SU-DHL-6 (cell line): ENCODE measurements at regions not wholly inside any gene's neighbourhood (a gene's known extent, or its start where the extent isn't known, plus 50 kb on each side); places are given as distances from the start of the nearest gene placed in this dataset.

ENCODE experiments used
- H2AFZ ChIP-seq: fragments of 200-600 bp; sonication (generic); 2 replicates; pipeline ENCODE4 v1.6.1; 2014; ENCODE audit warnings: low read depth, mild to moderate bottlenecking, moderate library complexity, mixed read lengths, antibody characterized with exemption, low read length; ENCODE audit not compliant: severe bottlenecking
- H3F3A ChIP-seq: fragments of 200-600 bp; shearing (Covaris generic); 2 replicates; pipeline ENCODE4 v1.6.0; 2016; ENCODE audit warnings: antibody characterized with exemption, mild to moderate bottlenecking; ENCODE audit not compliant: insufficient read depth
- H3K27ac ChIP-seq: fragments of 200-600 bp; sonication (generic); 2 replicates; pipeline ENCODE4 v1.5.1; 2016; ENCODE audit warnings: low read depth, mild to moderate bottlenecking, low read length, moderate library complexity, mixed read lengths
- H3K27me3 ChIP-seq: fragments of 200-600 bp; sonication (generic), shearing (Covaris generic); 2 replicates; pipeline ENCODE4 v1.6.0; 2014; ENCODE audit warnings: mild to moderate bottlenecking, low read length
- H3K36me3 ChIP-seq: fragments of 200-600 bp; sonication (generic); 2 replicates; pipeline ENCODE4 v1.6.1; 2014; ENCODE audit warnings: mild to moderate bottlenecking, low read length, mixed read lengths
- H3K4me2 ChIP-seq: fragments of 300-600, 200-600 bp; shearing (Covaris generic), sonication (generic); 2 replicates; pipeline ENCODE4 v1.6.0; 2014; ENCODE audit warnings: low read length, low read depth, mild to moderate bottlenecking; ENCODE audit not compliant: poor library complexity, severe bottlenecking
- H3K4me3 ChIP-seq: fragments of 200-600 bp; sonication (generic); 2 replicates; pipeline ENCODE4 v1.5.1; 2014; ENCODE audit warnings: antibody characterized with exemption, low read length, mild to moderate bottlenecking, mixed read lengths; ENCODE audit not compliant: insufficient read depth, poor library complexity, severe bottlenecking
- H3K79me2 ChIP-seq: fragments of 200-600 bp; sonication (generic); 2 replicates; pipeline ENCODE4 v1.6.1; 2014; ENCODE audit warnings: mild to moderate bottlenecking, low read length, moderate library complexity; ENCODE audit not compliant: insufficient read depth
- H3K9ac ChIP-seq: fragments of 200-600 bp; sonication (generic); 2 replicates; pipeline ENCODE4 v1.7.0; 2014; ENCODE audit warnings: mild to moderate bottlenecking, low read length
- H3K9me2 ChIP-seq: fragments of 200-600 bp; sonication (generic); replicated peaks from 2 replicates; pipeline ENCODE4 v1.6.1; 2014; ENCODE audit warnings: low read length; ENCODE audit not compliant: insufficient read depth
- H3K9me3 ChIP-seq: fragments of 200-600 bp; sonication (generic); 2 replicates; pipeline ENCODE4 v1.6.1; 2014; ENCODE audit warnings: low read length, mixed read lengths; ENCODE audit not compliant: insufficient read depth
- H4K20me1 ChIP-seq: fragments of 200-600 bp; sonication (generic); 2 replicates; pipeline ENCODE4 v1.6.1; 2014; ENCODE audit warnings: low read depth, mild to moderate bottlenecking, antibody characterized with exemption, low read length, moderate library complexity, mixed read lengths
- CTCF ChIP-seq: fragments of 200-600 bp; sonication (generic); IDR thresholded peaks from one replicate; pipeline ENCODE4 v1.5.1; 2017; ENCODE audit warnings: antibody characterized with exemption, mild to moderate bottlenecking, low read length, moderate library complexity; ENCODE audit not compliant: insufficient read depth, poor library complexity, severe bottlenecking
- EZH2phosphoT487 ChIP-seq: fragments of 200-600 bp; sonication (generic), shearing (Covaris generic); conservative IDR thresholded peaks from 2 replicates; pipeline ENCODE4 v1.6.1; 2018; ENCODE audit warnings: mild to moderate bottlenecking, antibody characterized with exemption, low read length, moderate library complexity, mixed read lengths

DNA sequence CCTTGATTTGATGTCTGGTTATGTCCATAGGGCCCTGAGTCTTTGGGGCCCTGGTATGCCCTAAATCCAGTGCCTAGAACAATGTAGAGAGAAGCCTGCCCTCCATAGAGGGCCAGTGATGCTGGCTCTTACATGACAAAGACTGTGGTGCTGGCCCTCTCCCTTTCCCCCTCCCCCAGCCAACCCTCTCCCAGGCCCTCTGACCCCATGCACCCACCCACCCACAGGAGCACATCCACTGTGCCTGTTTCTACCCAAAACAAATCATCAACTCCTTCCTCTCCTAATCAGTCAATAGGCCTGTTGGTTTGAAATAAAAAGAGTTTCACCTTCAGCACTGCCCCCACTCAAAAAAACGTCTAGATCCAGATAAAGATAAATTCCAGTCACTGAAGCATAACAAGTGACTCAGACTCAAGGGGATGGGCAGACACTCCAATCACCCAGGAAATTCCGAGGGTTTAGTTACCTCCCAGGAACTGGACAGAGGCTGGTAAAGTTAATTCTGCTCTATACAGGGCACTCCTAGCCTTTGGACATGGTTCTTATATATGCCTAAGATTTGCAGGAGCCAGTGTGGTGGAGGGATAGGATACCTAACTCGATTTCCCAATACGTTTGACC, 144.8 kb upstream of the VANGL1 start:
- H3K36me3 ChIP-seq = no peaks in the 10 kb centered on the region
- H3K4me2 ChIP-seq = no peak overlapping the region
- no peaks in the 10 kb centered on the region for H3F3A ChIP-seq
- no peaks in the 10 kb centered on the region for H3K9me2 ChIP-seq
- no peak overlapping the region for H3K9ac ChIP-seq
- TF ChIP-seq CTCF (no peak), EZH2phosphoT487 (no peak)
- no peak overlapping the region for H3K4me3 ChIP-seq
- no peaks in the 10 kb centered on the region for H3K9me3 ChIP-seq
- no peaks in the 10 kb centered on the region for H3K27me3 ChIP-seq
- no peaks in the 10 kb centered on the region for H4K20me1 ChIP-seq
- no peak overlapping the region for H2AFZ ChIP-seq
- H3K79me2 ChIP-seq = no peaks in the 10 kb centered on the region
- H3K27ac ChIP-seq = no peak overlapping the region

GRCh38 chr1:115495625-115496024, 146.1 kb upstream of the VANGL1 start:
- Histone ChIP-seq H2AFZ (no peak overlapping the region), H3K9ac (no peak overlapping the region), H3K27ac (no peak overlapping the region), H3K4me2 (no peak overlapping the region), H3K4me3 (no peak overlapping the region), H4K20me1 (no peaks in the 10 kb centered on the region), H3K79me2 (no peaks in the 10 kb centered on the region), H3F3A (no peaks in the 10 kb centered on the region), H3K9me2 (no peaks in the 10 kb centered on the region), H3K27me3 (no peaks in the 10 kb centered on the region), H3K36me3 (no peaks in the 10 kb centered on the region), H3K9me3 (no peaks in the 10 kb centered on the region)
- no peak for TF ChIP-seq CTCF
- no peak for TF ChIP-seq EZH2phosphoT487

DNA sequence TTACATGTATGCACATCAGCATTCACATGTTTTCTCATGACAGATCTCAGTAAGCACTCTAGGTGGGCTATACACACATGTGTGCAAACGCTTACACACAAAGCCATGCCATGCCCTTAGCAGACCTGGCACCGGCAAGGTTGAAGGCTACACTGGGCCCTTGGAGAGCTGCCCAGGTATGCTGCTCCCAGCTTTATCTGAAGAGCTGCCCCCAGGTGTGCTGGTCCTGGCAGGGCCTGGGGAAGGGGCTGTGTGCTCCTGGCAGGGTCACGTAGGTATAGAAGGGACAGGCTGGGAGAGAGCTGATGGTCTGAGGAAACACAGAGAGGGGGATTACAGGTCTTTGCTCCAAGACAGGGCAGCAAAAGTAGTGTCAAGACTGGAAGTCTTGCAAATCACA, 146.7 kb upstream of the VANGL1 start:
- no peaks in the 10 kb centered on the region for H3K79me2 ChIP-seq
- no peaks in the 10 kb centered on the region for H3K9me2 ChIP-seq
- H3K4me2 ChIP-seq = no peak overlapping the region
- no peak overlapping the region for H3K4me3 ChIP-seq
- H3K27me3 ChIP-seq = no peaks in the 10 kb centered on the region
- H3F3A ChIP-seq = no peaks in the 10 kb centered on the region
- TF ChIP-seq EZH2phosphoT487 (no peak), CTCF (no peak)
- no peak overlapping the region for H3K9ac ChIP-seq
- no peaks in the 10 kb centered on the region for H3K9me3 ChIP-seq
- no peaks in the 10 kb centered on the region for H3K36me3 ChIP-seq
- H4K20me1 ChIP-seq = no peaks in the 10 kb centered on the region
- H3K27ac ChIP-seq = no peak overlapping the region
- no peak overlapping the region for H2AFZ ChIP-seq
